H9 (cell line): ENCODE measurements at regions not wholly inside any gene's neighbourhood (a gene's known extent, or its start where the extent isn't known, plus 50 kb on each side); places are given as distances from the start of the nearest gene placed in this dataset.

ENCODE experiments used
- DNase-seq: peaks from one replicate; pipeline ENCODE4 v3.0.0-alpha.2; 2017
- H2AFZ ChIP-seq: one replicate; pipeline ENCODE4 v1.6.1; 2013; ENCODE audit warnings: mild to moderate bottlenecking, low read length, control low read depth, moderate library complexity
- H2AK5ac ChIP-seq: 2 replicates; pipeline ENCODE4 v1.6.1; 2013; ENCODE audit warnings: low read length, control low read depth, mixed read lengths; ENCODE audit not compliant: insufficient read length
- H2BK120ac ChIP-seq: one replicate; pipeline ENCODE4 v1.6.1; 2013; ENCODE audit warnings: low read depth, mild to moderate bottlenecking, low read length, control low read depth, inconsistent platforms; ENCODE audit not compliant: poor library complexity, severe bottlenecking
- H2BK12ac ChIP-seq: 2 replicates; pipeline ENCODE4 v1.6.1; 2013; ENCODE audit warnings: low read length, control low read depth, mixed read lengths, low read depth; ENCODE audit not compliant: insufficient read length
- H2BK15ac ChIP-seq: 2 replicates; pipeline ENCODE4 v1.6.1; 2013; ENCODE audit warnings: low read depth, low read length, control low read depth
- H2BK20ac ChIP-seq: one replicate; pipeline ENCODE4 v1.6.1; 2013; ENCODE audit warnings: low read depth, mild to moderate bottlenecking, low read length, control low read depth, inconsistent platforms; ENCODE audit not compliant: poor library complexity, severe bottlenecking
- H2BK5ac ChIP-seq: 2 replicates; pipeline ENCODE4 v1.6.1; 2013; ENCODE audit warnings: low read length, control low read depth, mixed read lengths; ENCODE audit not compliant: insufficient read length
- H3K14ac ChIP-seq: 2 replicates; pipeline ENCODE4 v1.6.1; 2013; ENCODE audit warnings: low read length, control low read depth; ENCODE audit not compliant: insufficient read depth
- H3K18ac ChIP-seq: 2 replicates; pipeline ENCODE4 v1.6.1; 2013; ENCODE audit warnings: low read depth, mild to moderate bottlenecking, mixed read lengths, low read length, control low read depth; ENCODE audit not compliant: insufficient read length
- H3K23ac ChIP-seq: 2 replicates; pipeline ENCODE4 v1.6.1; 2013; ENCODE audit warnings: low read length, control low read depth, mixed read lengths, low read depth; ENCODE audit not compliant: insufficient read length
- H3K23me2 ChIP-seq: 2 replicates; pipeline ENCODE4 v1.6.1; 2013; ENCODE audit warnings: low read depth, mild to moderate bottlenecking, mixed read lengths, low read length, control low read depth; ENCODE audit not compliant: insufficient read length, poor library complexity, severe bottlenecking
- H3K27ac ChIP-seq: 2 replicates; pipeline ENCODE4 v1.5.1; 2013; ENCODE audit warnings: low read length, control low read depth, mixed read lengths, low read depth; ENCODE audit not compliant: insufficient read length
- H3K27me3 ChIP-seq: 2 replicates; pipeline ENCODE4 v1.6.1; 2013; ENCODE audit warnings: low read length, control low read depth, inconsistent platforms; ENCODE audit not compliant: insufficient read depth
- H3K4ac ChIP-seq: 2 replicates; pipeline ENCODE4 v1.6.1; 2013; ENCODE audit warnings: low read depth, mild to moderate bottlenecking, control low read depth, inconsistent platforms, low read length, moderate library complexity
- H3K4me1 ChIP-seq: 2 replicates; pipeline ENCODE4 v1.6.1; 2013; ENCODE audit warnings: low read length, control low read depth, inconsistent platforms; ENCODE audit not compliant: insufficient read depth
- H3K4me2 ChIP-seq: 2 replicates; pipeline ENCODE4 v1.6.1; 2013; ENCODE audit warnings: low read length, control low read depth, mixed read lengths; ENCODE audit not compliant: insufficient read length, insufficient read depth
- H3K56ac ChIP-seq: 2 replicates; pipeline ENCODE4 v1.6.1; 2013; ENCODE audit warnings: low read depth, mild to moderate bottlenecking, mixed read lengths, low read length, control low read depth; ENCODE audit not compliant: insufficient read length
- H3K79me1 ChIP-seq: 2 replicates; pipeline ENCODE4 v1.6.1; 2013; ENCODE audit warnings: low read depth, mild to moderate bottlenecking, moderate library complexity, low read length, control low read depth, inconsistent platforms; ENCODE audit not compliant: insufficient read depth, poor library complexity, severe bottlenecking
- H3K79me2 ChIP-seq: 2 replicates; pipeline ENCODE4 v1.6.1; 2013; ENCODE audit warnings: low read length, control low read depth, inconsistent platforms; ENCODE audit not compliant: insufficient read depth
- H3K9ac ChIP-seq: 2 replicates; pipeline ENCODE4 v1.6.1; 2013; ENCODE audit warnings: low read length, control low read depth, mixed read lengths; ENCODE audit not compliant: insufficient read length; ENCODE audit errors: extremely low read depth
- H3K9me3 ChIP-seq: one replicate; pipeline ENCODE4 v1.6.1; 2013; ENCODE audit warnings: low read depth, low read length, inconsistent platforms; ENCODE audit not compliant: control insufficient read depth
- H3T11ph ChIP-seq: one replicate; pipeline ENCODE4 v1.6.1; 2013; ENCODE audit warnings: mild to moderate bottlenecking, low read length, control low read depth, inconsistent platforms
- H4K20me1 ChIP-seq: one replicate; pipeline ENCODE4 v1.6.1; 2013; ENCODE audit not compliant: control insufficient read depth, insufficient read length, insufficient read depth
- H4K5ac ChIP-seq: 2 replicates; pipeline ENCODE4 v1.6.1; 2013; ENCODE audit warnings: low read depth, mild to moderate bottlenecking, mixed read lengths, low read length, control low read depth; ENCODE audit not compliant: insufficient read length
- H4K8ac ChIP-seq: replicated peaks from 2 replicates; pipeline ENCODE4 v1.6.1; 2013; ENCODE audit warnings: low read length, control low read depth, mixed read lengths, low read depth; ENCODE audit not compliant: insufficient read length
- H4K91ac ChIP-seq: 2 replicates; pipeline ENCODE4 v1.6.1; 2013; ENCODE audit warnings: low read depth, mild to moderate bottlenecking, moderate library complexity, mixed read lengths, low read length, control low read depth; ENCODE audit not compliant: insufficient read length
- H3K27ac Mint-ChIP-seq, 3 experiments: 2 replicates in 2 of 3; 3 replicates in 1 of 3; pipeline ENCODE4 v1.8.0; 2020 to 2021; ENCODE audit warnings: mixed read lengths in 3 of 3, mild to moderate bottlenecking in 1 of 3, moderate library complexity in 1 of 3
- H3K27me3 Mint-ChIP-seq: 2 replicates; pipeline ENCODE4 v1.8.0; 2021; ENCODE audit warnings: low read depth, mild to moderate bottlenecking, moderate library complexity, mixed read lengths
- H3K36me3 Mint-ChIP-seq, 3 experiments: 2 replicates in 2 of 3; 3 replicates in 1 of 3; pipeline ENCODE4 v1.8.0; 2020 to 2021; ENCODE audit warnings: low read depth in 3 of 3, mixed read lengths in 3 of 3; ENCODE audit not compliant: insufficient read depth in 1 of 3
- H3K4me1 Mint-ChIP-seq, 2 experiments: 2 replicates each; pipeline ENCODE4 v1.8.0; 2020; ENCODE audit warnings: mixed read lengths in 2 of 2
- H3K4me3 Mint-ChIP-seq, 2 experiments: 2 replicates in 1 of 2; 3 replicates in 1 of 2; pipeline ENCODE4 v1.8.0; 2020 to 2021; ENCODE audit warnings: mild to moderate bottlenecking in 2 of 2, mixed read lengths in 2 of 2, moderate library complexity in 1 of 2
- H3K9me3 Mint-ChIP-seq, 2 experiments: 2 replicates in 1 of 2; 3 replicates in 1 of 2; pipeline ENCODE4 v1.8.0; 2020; ENCODE audit warnings: mild to moderate bottlenecking in 2 of 2, mixed read lengths in 2 of 2, moderate library complexity in 1 of 2
- WGBS: extraction: QIAGEN DNeasy Blood & Tissue Kit; methylation state at CpG from one replicate; pipeline ENCODE4 v1.1.7; 2013; ENCODE audit warnings: missing lambda C conversion rate, low lambda C conversion rate, mixed read lengths; ENCODE audit not compliant: insufficient read length; ENCODE audit errors: extremely low coverage; 5-methylcytosine and 5-hydroxymethylcytosine counted together
- TF ChIP-seq, protein P1 (sequence below): fragments of 200-600 bp; sonication (generic); conservative IDR thresholded peaks from 3 replicates; pipeline ENCODE4 v1.8.0; 2021; ENCODE audit warnings: antibody characterized with exemption, mild to moderate bottlenecking

DNA sequence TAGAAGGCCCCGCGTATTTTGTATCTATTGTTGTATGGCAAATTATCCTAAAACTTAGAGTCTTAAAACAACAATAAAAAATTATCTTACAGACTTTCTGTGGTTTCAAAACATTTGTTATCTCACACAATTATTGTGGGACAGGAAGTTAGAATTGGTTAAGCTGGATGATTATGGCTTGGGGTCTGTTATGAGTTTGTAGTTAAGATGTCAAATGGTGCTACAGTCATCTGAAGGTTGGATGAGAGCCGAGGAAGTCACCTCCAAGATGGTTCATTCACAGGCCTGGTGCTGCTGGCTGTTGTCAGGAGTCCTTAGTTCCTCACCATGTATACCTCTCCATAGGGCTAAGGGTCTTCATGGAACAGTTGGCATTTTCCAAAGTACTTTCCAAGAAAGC is 175.6 kb upstream of the FANCL start:
- no peaks in the 10 kb centered on the region for H3K23me2 ChIP-seq
- no peak overlapping the region for H4K5ac ChIP-seq
- DNase-seq: no peak
- no peak overlapping the region for H2BK20ac ChIP-seq
- Mint-ChIP-seq H3K27me3 (no peaks in the 10 kb centered on the region), H3K36me3 (no peaks in the 10 kb centered on the region), H3K27ac (no peak overlapping the region; a peak in 1 of 7 replicates), H3K4me3 (no peak overlapping the region), H3K9me3 (no peaks in the 10 kb centered on the region), H3K4me1 (no peaks in the 10 kb centered on the region)
- no peak overlapping the region for H2BK15ac ChIP-seq
- no peak overlapping the region for H4K8ac ChIP-seq
- H3K23ac ChIP-seq: no peak overlapping the region
- no CpG with 5 or more reads among the region's 3 CpGs for WGBS
- no peak overlapping the region for H3K56ac ChIP-seq
- no peaks in the 10 kb centered on the region for H3K79me2 ChIP-seq
- no peak overlapping the region for H2AK5ac ChIP-seq
- H4K20me1 ChIP-seq: no peaks in the 10 kb centered on the region
- H2BK12ac ChIP-seq: no peak overlapping the region
- H3K14ac ChIP-seq: no peak overlapping the region
- no peak overlapping the region for H4K91ac ChIP-seq
- H3K4ac ChIP-seq: no peak overlapping the region
- no peak overlapping the region for H2BK120ac ChIP-seq
- H2AFZ ChIP-seq: no peak overlapping the region
- no peak overlapping the region for H3K18ac ChIP-seq
- H3T11ph ChIP-seq: no peak overlapping the region
- no peak overlapping the region for H3K4me2 ChIP-seq
- H3K27me3 ChIP-seq: no peaks in the 10 kb centered on the region
- H3K9ac ChIP-seq: no peak overlapping the region
- no peaks in the 10 kb centered on the region for H3K79me1 ChIP-seq
- H3K4me1 ChIP-seq: no peaks in the 10 kb centered on the region
- no peak overlapping the region for H3K27ac ChIP-seq
- TF ChIP-seq, protein P1, sequence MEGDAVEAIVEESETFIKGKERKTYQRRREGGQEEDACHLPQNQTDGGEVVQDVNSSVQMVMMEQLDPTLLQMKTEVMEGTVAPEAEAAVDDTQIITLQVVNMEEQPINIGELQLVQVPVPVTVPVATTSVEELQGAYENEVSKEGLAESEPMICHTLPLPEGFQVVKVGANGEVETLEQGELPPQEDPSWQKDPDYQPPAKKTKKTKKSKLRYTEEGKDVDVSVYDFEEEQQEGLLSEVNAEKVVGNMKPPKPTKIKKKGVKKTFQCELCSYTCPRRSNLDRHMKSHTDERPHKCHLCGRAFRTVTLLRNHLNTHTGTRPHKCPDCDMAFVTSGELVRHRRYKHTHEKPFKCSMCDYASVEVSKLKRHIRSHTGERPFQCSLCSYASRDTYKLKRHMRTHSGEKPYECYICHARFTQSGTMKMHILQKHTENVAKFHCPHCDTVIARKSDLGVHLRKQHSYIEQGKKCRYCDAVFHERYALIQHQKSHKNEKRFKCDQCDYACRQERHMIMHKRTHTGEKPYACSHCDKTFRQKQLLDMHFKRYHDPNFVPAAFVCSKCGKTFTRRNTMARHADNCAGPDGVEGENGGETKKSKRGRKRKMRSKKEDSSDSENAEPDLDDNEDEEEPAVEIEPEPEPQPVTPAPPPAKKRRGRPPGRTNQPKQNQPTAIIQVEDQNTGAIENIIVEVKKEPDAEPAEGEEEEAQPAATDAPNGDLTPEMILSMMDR: no peak
- no peak overlapping the region for H2BK5ac ChIP-seq
- no peaks in the 10 kb centered on the region for H3K9me3 ChIP-seq
